GM12875 (cell line): ENCODE measurements at regions not wholly inside any gene's neighbourhood (a gene's known extent, or its start where the extent isn't known, plus 50 kb on each side); places are given as distances from the start of the nearest gene placed in this dataset.

Experiments
- H3K4me3 ChIP-seq: one replicate; pipeline ENCODE4 v1.5.1; 2011; ENCODE audit warnings: low read depth, low read length, control low read depth
- TF ChIP-seq, protein P1 (sequence below): IDR thresholded peaks from 2 replicates; pipeline ENCODE4 v1.5.1; 2011; ENCODE audit warnings: low read depth, mild to moderate bottlenecking, control low read depth, inconsistent platforms, low read length, moderate library complexity, borderline replicate concordance; ENCODE audit not compliant: insufficient read depth

- H3K4me3 ChIP-seq = no peak overlapping the region
- TF ChIP-seq, protein P1, sequence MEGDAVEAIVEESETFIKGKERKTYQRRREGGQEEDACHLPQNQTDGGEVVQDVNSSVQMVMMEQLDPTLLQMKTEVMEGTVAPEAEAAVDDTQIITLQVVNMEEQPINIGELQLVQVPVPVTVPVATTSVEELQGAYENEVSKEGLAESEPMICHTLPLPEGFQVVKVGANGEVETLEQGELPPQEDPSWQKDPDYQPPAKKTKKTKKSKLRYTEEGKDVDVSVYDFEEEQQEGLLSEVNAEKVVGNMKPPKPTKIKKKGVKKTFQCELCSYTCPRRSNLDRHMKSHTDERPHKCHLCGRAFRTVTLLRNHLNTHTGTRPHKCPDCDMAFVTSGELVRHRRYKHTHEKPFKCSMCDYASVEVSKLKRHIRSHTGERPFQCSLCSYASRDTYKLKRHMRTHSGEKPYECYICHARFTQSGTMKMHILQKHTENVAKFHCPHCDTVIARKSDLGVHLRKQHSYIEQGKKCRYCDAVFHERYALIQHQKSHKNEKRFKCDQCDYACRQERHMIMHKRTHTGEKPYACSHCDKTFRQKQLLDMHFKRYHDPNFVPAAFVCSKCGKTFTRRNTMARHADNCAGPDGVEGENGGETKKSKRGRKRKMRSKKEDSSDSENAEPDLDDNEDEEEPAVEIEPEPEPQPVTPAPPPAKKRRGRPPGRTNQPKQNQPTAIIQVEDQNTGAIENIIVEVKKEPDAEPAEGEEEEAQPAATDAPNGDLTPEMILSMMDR = no peak
Observed at GRCh38 chr11:45428541-45429230, 142.5 kb upstream of the SYT13 start.

GRCh38 chr11:45428116-45428515 lies 142.0 kb upstream of the SYT13 start:
- H3K4me3 ChIP-seq = no peak overlapping the region
- TF ChIP-seq, protein P1 = no peak

DNA sequence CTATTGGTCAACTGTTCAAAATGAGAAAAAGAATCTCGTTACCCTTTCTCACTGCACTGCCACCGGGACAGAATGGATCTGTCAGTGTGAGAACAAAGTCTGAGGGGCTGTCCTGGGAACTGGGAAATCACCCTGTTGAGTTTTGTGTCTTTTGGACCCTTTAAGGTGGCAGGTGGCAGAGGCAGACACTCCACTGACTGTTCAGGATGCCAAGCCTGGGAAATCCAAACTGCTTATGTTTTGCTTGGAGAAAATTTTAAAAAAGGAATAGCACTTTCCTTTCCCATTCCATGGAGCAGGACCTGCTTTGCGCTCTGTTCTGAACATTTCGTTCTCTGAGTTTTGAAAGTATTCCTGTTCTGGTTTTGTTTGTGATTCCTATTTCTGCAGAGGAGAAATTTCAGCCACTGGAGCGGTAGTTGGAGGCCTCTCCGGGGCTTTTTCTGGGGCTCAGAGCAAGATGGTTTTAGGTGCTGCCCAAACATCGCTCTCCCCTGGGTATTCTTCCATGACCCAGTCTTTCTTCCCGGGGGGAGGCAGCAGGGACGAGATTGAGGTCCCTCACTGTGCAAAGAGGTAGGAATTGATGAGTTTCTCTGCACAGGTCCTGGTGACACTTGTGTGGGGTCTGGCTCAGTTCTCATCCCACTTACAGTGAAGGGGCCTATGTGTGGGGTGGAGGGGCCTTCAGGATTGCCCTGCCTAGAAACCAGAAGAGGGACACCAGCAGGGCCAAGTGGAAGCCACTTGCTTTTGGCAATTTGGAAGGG lies 138.5 kb upstream of the SYT13 start:
- TF ChIP-seq, protein P1 = no peak
- no peak overlapping the region for H3K4me3 ChIP-seq

- no peak overlapping the region for H3K4me3 ChIP-seq
- TF ChIP-seq, protein P1 = no peak
Observed at GRCh38 chr11:45423475-45424120, 137.5 kb upstream of the SYT13 start.

- TF ChIP-seq, protein P1 = no peak
- no peak overlapping the region for H3K4me3 ChIP-seq
Observed at GRCh38 chr11:45423036-45423435, 136.9 kb upstream of the SYT13 start.

DNA sequence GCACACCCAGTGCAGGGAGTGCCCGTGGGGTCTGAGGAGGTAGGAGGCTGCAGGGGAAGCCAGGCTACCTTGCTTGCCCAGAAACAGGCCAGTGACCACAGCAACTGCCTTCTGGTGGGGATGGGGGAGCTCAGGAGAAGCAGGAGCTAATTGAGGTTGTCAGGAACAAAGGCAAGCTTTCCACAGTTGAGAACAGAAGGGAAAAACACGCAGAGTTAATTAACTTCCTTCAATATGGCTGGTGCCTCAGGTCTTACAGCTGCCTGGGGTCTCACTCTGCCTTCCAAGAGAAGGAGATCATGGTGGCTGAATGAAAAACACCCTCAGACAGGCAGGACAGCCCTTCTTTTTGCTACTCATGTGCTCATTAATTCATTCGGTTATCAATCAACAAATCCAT lies 127.9 kb upstream of the SYT13 start:
- H3K4me3 ChIP-seq = no peak overlapping the region

More for the DNA sequence above, 127.9 kb upstream of the SYT13 start:
- TF ChIP-seq, protein P1 = no peak
